Calu3 (cell line): ENCODE measurements at regions not wholly inside any gene's neighbourhood (a gene's known extent, or its start where the extent isn't known, plus 50 kb on each side); places are given as distances from the start of the nearest gene placed in this dataset.

Source experiments
- BruUV-seq: library from RNA; stranded (reverse); fragments of 400-500 nt; replicated peaks from 2 replicates; lab custom pipeline; 2021; lab: Mats Ljungman, UMichigan
- CTCF ChIA-PET: fragments of 300-600 bp; sonication (Branson Sonifier 250); formaldehyde crosslinking; loops from one replicate; lab custom pipeline; 2022; ENCODE audit warnings: antibody characterized with exemption; lab: Charles Lee
- DNase-seq: peaks from one replicate; pipeline ENCODE4 v3.0.0; 2022
- H3K27ac Mint-ChIP-seq: one replicate; pipeline ENCODE4 v1.8.0; 2022; ENCODE audit warnings: mixed read lengths; ENCODE audit not compliant: unreplicated experiment
- H3K27me3 Mint-ChIP-seq: one replicate; pipeline ENCODE4 v1.8.0; 2022; ENCODE audit warnings: mixed read lengths; ENCODE audit not compliant: unreplicated experiment
- H3K36me3 Mint-ChIP-seq: one replicate; pipeline ENCODE4 v1.8.0; 2022; ENCODE audit warnings: mild to moderate bottlenecking, moderate library complexity, mixed read lengths; ENCODE audit not compliant: insufficient read depth, unreplicated experiment
- H3K4me1 Mint-ChIP-seq: one replicate; pipeline ENCODE4 v1.8.0; 2022; ENCODE audit warnings: mild to moderate bottlenecking, low read depth, mixed read lengths; ENCODE audit not compliant: unreplicated experiment
- H3K4me3 Mint-ChIP-seq: one replicate; pipeline ENCODE4 v1.8.0; 2022; ENCODE audit warnings: mild to moderate bottlenecking, low read depth, moderate library complexity, mixed read lengths; ENCODE audit not compliant: unreplicated experiment
- H3K9me3 Mint-ChIP-seq: one replicate; pipeline ENCODE4 v1.8.0; 2022; ENCODE audit warnings: low read depth, mixed read lengths; ENCODE audit not compliant: unreplicated experiment
- intact Hi-C: fragments of 100-400 bp; cut with micrococcal nuclease; formaldehyde crosslinking; loops from one replicate; pipeline ENCODE4 v1.10.0; 2022; ENCODE audit not compliant: unreplicated experiment
- TF ChIP-seq, protein P1 (sequence below): fragments of 200-600 bp; IDR thresholded peaks from one replicate; pipeline ENCODE4 v1.8.0; 2022; ENCODE audit warnings: antibody characterized with exemption; ENCODE audit not compliant: unreplicated experiment

DNA sequence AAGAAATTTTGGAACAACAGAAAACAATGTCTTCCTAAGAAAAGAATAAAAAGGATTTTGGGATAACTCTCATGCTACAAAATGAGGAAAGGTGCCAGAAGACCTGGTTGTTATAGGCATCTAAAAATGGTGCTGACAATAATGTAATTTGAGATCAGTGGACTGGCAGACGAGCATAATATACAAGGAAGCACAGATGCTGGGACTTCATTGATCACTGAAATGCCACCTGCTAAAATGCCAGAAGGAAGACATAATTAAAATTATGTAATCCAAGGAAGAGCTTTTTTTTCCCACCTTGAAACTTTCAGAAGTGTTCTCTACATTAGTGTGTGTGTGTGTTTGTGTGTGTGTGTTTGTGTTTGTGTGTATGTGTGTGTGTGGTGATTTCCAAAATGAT is 535.9 kb downstream of the XIRP2 start:
- BruUV-seq: no TSS peak
- CTCF ChIA-PET: no interaction called here
- no peaks in the 10 kb centered on the region for H3K9me3 Mint-ChIP-seq
- H3K36me3 Mint-ChIP-seq: no peaks in the 10 kb centered on the region
- H3K4me1 Mint-ChIP-seq: no peaks in the 10 kb centered on the region
- DNase-seq: no peak
- no peak overlapping the region for H3K27ac Mint-ChIP-seq
- intact Hi-C loops: no loop called here
- H3K27me3 Mint-ChIP-seq: no peaks in the 10 kb centered on the region
- H3K4me3 Mint-ChIP-seq: no peak overlapping the region
- TF ChIP-seq, protein P1, sequence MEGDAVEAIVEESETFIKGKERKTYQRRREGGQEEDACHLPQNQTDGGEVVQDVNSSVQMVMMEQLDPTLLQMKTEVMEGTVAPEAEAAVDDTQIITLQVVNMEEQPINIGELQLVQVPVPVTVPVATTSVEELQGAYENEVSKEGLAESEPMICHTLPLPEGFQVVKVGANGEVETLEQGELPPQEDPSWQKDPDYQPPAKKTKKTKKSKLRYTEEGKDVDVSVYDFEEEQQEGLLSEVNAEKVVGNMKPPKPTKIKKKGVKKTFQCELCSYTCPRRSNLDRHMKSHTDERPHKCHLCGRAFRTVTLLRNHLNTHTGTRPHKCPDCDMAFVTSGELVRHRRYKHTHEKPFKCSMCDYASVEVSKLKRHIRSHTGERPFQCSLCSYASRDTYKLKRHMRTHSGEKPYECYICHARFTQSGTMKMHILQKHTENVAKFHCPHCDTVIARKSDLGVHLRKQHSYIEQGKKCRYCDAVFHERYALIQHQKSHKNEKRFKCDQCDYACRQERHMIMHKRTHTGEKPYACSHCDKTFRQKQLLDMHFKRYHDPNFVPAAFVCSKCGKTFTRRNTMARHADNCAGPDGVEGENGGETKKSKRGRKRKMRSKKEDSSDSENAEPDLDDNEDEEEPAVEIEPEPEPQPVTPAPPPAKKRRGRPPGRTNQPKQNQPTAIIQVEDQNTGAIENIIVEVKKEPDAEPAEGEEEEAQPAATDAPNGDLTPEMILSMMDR: no peak

GRCh38 chr2:167423731-167424130 is 535.5 kb downstream of the XIRP2 start:
- H3K4me1 Mint-ChIP-seq: no peaks in the 10 kb centered on the region
- no peak overlapping the region for H3K4me3 Mint-ChIP-seq
- intact Hi-C loops: no loop called here
- TF ChIP-seq, protein P1: no peak
- no TSS peak for BruUV-seq
- H3K9me3 Mint-ChIP-seq: no peaks in the 10 kb centered on the region
- H3K27ac Mint-ChIP-seq: no peak overlapping the region
- DNase-seq: no peak
- CTCF ChIA-PET: no interaction called here
- no peaks in the 10 kb centered on the region for H3K36me3 Mint-ChIP-seq
- no peaks in the 10 kb centered on the region for H3K27me3 Mint-ChIP-seq

DNA sequence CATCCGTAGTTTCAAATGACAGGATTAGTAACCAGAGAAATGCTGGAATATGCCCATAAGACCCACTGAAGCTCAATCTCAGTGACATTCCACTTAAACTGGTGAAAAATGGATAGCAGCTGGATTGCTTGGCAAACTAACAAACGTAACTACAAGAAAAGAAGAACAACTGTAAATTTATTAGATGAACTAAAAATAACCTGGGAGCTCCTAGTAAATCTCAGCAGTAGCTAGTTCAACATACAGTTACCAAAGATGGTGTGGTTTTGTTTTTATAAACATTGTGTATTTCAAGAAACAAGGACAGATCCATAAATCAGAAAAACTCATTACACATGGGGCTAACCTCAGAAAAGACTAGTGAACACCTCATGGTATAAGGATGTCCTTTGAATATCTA is 531.9 kb downstream of the XIRP2 start:
- Mint-ChIP-seq H3K36me3 (no peaks in the 10 kb centered on the region), H3K27ac (no peak overlapping the region), H3K4me1 (no peaks in the 10 kb centered on the region), H3K9me3 (no peaks in the 10 kb centered on the region), H3K4me3 (no peak overlapping the region), H3K27me3 (no peaks in the 10 kb centered on the region)
- CTCF ChIA-PET: no interaction called here
- BruUV-seq: no TSS peak
- TF ChIP-seq, protein P1: no peak
- DNase-seq: no peak
- intact Hi-C loops: no loop called here

GRCh38 chr2:167415068-167415467 is 526.8 kb downstream of the XIRP2 start:
- DNase-seq: no peak
- TF ChIP-seq, protein P1: no peak
- peaks cover 3% of the 10 kb centered on the region for H3K9me3 Mint-ChIP-seq
- intact Hi-C loops: no loop called here
- no peak overlapping the region for H3K4me3 Mint-ChIP-seq
- CTCF ChIA-PET: no interaction called here
- no peaks in the 10 kb centered on the region for H3K4me1 Mint-ChIP-seq
- BruUV-seq: no TSS peak
- H3K27me3 Mint-ChIP-seq: no peaks in the 10 kb centered on the region
- H3K27ac Mint-ChIP-seq: no peak overlapping the region
- H3K36me3 Mint-ChIP-seq: no peaks in the 10 kb centered on the region
